Fibroblast of pulmonary artery (primary cell): ENCODE measurements at regions not wholly inside any gene's neighbourhood (a gene's known extent, or its start where the extent isn't known, plus 50 kb on each side); places are given as distances from the start of the nearest gene placed in this dataset.

Source experiments
- DNase-seq: peaks from one replicate; pipeline ENCODE4 v3.0.0-alpha.2; 2010; ENCODE audit warnings: low read depth
- H3K4me3 ChIP-seq: replicated peaks from 2 replicates; pipeline ENCODE4 v1.5.1; 2011; ENCODE audit warnings: low read depth, mild to moderate bottlenecking, control low read depth, low read length, moderate library complexity
- TF ChIP-seq, protein P1 (sequence below): IDR thresholded peaks from 2 replicates; pipeline ENCODE4 v1.5.1; 2011; ENCODE audit warnings: mild to moderate bottlenecking, control low read depth, low read length, inconsistent platforms; ENCODE audit errors: missing control alignments

DNA sequence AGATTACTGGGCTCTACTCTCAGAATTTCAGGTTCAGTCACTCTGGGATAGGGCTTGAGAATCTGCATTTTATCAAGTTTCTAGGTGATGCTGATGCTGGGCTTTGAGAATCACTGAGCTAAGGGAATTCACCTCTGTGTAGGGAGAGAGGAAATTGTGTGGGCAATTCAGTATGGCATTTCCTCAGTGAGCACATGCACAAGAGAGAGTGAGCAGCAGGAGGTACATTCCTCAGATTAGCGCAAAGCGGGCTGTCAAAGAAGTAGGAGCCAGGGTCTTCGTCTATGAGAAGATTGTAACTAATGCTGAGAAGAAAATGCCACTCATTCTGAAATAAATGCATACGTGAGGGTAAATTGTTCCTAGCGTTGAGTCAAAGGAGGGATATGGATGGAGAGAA, 175.9 kb downstream of the KIF4B start:
- no peak for DNase-seq
- no peak overlapping the region for H3K4me3 ChIP-seq
- TF ChIP-seq, protein P1, sequence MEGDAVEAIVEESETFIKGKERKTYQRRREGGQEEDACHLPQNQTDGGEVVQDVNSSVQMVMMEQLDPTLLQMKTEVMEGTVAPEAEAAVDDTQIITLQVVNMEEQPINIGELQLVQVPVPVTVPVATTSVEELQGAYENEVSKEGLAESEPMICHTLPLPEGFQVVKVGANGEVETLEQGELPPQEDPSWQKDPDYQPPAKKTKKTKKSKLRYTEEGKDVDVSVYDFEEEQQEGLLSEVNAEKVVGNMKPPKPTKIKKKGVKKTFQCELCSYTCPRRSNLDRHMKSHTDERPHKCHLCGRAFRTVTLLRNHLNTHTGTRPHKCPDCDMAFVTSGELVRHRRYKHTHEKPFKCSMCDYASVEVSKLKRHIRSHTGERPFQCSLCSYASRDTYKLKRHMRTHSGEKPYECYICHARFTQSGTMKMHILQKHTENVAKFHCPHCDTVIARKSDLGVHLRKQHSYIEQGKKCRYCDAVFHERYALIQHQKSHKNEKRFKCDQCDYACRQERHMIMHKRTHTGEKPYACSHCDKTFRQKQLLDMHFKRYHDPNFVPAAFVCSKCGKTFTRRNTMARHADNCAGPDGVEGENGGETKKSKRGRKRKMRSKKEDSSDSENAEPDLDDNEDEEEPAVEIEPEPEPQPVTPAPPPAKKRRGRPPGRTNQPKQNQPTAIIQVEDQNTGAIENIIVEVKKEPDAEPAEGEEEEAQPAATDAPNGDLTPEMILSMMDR: no peak

DNA sequence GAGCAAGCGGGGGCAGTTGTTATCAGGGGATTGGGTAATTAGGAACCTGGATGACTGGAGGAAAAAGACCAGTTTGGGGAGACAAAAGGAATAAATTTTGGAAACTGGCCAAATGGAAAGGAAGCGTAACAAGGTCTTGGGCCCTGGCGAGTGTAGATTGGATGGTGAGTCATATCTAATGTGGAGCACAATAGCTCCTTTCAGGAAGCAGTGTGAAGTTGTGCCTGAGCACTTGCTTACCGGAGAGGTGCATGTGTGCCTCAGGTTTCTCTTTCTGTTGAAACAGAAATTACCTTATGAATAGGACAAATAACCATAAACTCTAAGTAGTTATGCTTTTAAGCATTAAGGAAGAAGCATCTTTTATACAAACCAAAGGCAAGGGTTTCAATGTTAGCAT, 176.4 kb downstream of the KIF4B start:
- H3K4me3 ChIP-seq: no peak overlapping the region
- TF ChIP-seq, protein P1: no peak
- no peak for DNase-seq

DNA sequence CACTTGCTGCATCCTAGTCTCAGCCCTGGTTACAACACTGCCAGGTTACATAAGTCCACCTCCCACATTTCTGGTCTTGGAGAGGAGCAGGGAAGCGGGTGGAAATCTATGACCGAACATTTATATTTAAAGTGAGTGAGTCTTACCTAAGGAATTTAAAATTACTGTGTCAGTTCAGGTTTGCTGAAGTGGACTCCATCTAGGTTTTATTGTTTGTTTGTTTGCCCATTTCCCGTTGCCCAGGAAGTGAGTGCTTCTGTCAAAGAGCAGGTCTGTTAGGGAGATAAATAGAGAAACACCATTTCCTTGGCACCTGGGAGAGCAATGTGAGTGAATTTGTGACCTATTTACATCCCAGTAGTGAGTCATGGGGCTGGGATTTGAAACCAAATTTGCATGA, 179.5 kb downstream of the KIF4B start:
- H3K4me3 ChIP-seq: no peak overlapping the region
- TF ChIP-seq, protein P1: no peak
- DNase-seq: no peak

DNA sequence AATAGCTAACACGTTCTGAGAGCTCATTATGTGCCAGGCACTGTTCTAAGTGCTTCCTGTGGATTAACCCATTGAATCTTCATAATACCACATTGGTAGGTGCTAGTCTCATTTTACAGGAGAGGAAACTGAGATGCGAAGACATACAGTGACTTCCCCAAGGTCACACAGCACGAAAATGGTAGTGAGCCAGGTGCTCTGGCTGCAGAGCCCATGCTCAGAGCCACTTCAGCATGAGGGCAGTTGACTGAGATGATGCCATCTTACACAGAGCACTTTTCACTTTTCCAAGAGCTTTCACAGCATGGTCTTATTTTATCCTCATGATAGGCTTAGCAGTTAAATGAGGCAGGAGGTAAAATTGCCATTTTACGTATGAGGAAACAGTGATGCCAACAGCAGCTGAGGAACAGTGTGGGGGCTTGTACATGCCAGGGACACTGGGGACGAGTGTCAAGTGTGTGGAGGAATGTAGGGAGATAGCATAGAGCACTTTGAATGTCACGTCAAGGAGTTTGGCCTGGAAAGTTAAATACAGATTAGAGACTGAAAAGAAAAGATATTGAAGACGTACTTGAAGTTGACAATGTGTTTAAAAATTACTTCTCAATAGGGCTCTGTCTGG, 180.0 kb downstream of the KIF4B start:
- no peak overlapping the region for H3K4me3 ChIP-seq
- TF ChIP-seq, protein P1: no peak
- DNase-seq: no peak

DNA sequence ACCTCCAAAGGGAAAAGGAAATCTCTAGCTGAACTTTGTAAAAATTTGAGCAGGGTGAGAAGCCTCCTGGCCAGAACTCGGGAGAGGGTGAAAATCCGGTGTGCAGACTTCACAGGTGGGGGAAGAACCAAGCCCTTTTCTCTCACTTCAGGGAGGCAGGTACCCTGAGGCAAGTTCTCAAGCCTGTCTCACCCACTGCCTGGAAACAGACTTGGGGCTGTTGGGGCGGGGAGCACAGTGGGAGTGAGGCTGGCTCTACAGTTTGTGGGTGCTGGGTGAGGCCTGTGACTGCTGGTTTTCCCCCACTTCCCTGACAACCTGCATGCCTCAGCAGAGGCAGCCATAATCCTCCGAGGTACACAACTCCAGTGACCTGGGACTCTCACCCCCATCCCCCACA, 187.1 kb downstream of the KIF4B start:
- H3K4me3 ChIP-seq: no peak overlapping the region
- TF ChIP-seq, protein P1: no peak
- no peak for DNase-seq

DNA sequence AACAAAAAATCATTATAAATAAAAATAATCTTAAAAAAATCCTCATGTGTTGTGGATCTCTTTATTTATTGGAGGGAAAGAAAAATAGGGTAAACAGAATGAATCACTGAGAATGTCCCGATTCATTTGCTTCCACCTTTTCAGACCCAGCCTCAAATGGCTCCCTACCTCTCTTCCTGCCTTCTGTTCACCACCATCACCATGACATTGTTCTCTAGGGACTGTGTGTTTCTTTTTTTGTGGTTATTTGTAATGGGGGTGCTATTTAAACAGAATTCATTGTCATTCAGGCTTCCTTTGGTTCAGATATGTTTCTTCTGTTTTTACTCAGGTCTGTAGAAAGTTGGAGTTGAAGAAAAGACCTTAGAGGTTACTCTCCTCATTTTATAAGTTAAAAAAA, 198.2 kb downstream of the KIF4B start:
- DNase-seq: no peak

DNA sequence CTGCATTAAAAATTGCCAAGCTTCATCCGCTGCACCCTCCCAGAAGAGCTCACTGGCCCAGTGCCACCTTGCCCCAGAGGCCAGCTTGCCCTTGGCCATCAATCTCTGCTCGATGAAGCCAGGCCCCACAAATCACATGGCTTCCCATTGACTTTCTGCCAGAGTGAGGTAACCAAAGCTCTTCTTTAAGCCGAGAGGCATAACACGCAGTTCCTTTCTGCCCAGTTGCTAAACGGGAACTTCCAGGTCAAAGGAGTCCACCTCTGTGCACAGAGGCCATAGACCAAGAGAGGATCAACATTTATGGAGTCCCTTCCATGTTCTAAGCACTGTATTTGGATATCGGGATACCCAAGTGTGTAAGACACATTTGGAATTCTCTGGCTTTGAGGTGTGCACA, 208.8 kb downstream of the KIF4B start:
- TF ChIP-seq, protein P1: no peak
- no peak overlapping the region for H3K4me3 ChIP-seq
- no peak for DNase-seq

More for the DNA sequence above, 198.2 kb downstream of the KIF4B start:
- no peak overlapping the region for H3K4me3 ChIP-seq
- TF ChIP-seq, protein P1: no peak
